Epithelial cell of esophagus (primary cell): ENCODE measurements at regions not wholly inside any gene's neighbourhood (a gene's known extent, or its start where the extent isn't known, plus 50 kb on each side); places are given as distances from the start of the nearest gene placed in this dataset.

Source experiments
- DNase-seq: peaks from one replicate; pipeline ENCODE4 v3.0.0; 2010; ENCODE audit warnings: low read depth
- H3K4me3 ChIP-seq: 2 replicates; pipeline ENCODE4 v1.5.1; 2011; ENCODE audit warnings: mild to moderate bottlenecking, low read length, control low read depth
- CTCF ChIP-seq: IDR thresholded peaks from 2 replicates; pipeline ENCODE4 v1.5.1; 2011; ENCODE audit warnings: low read depth, mild to moderate bottlenecking, low read length, control low read depth, inconsistent platforms; ENCODE audit not compliant: insufficient read depth; ENCODE audit errors: missing control alignments

GRCh38 chr3:66165660-66166059, 55.1 kb upstream of the SLC25A26 start:
- no peak for TF ChIP-seq CTCF
- H3K4me3 ChIP-seq = no peak overlapping the region
- DNase-seq = peak; percentile 6

DNA sequence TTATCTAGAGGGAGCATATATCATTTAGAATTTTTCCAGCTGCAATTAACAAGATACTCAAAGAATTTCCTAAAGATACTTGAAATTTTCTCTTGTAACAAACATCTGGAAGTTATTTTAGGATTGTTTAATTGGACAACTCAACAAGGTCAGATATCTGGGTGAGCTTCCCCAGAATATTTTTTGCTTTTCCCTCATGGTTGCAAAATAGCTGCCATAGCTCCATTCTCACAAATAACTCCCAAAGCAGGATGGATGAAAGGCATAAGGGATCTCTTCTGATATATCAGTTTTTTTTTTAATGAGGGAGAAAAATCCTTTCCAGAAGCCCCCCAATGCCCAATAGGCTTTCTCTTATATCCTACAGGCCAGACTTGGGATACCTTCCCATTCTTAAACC, 56.6 kb upstream of the SLC25A26 start:
- no peak overlapping the region for H3K4me3 ChIP-seq
- no peak for TF ChIP-seq CTCF
- no peak for DNase-seq

DNA sequence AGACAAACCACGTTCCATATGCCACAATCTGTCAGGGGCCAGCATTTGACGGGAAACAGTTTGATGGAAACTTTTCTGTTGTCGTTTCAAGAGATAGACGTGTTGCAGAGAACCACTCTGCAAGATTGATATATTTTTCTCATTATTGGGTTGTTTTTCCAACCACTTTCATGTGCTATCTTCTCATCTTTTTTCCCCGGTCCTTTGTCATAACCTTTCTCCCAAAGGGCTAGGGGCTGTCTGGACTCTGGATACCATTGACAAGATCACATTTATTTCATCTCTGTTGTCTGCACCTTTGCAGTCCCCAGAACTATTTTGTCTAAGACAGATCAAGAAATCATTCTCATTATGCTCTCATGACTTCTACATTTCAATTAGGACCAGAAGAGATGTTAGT, 57.6 kb upstream of the SLC25A26 start:
- no peak for TF ChIP-seq CTCF
- no peak overlapping the region for H3K4me3 ChIP-seq
- no peak for DNase-seq

DNA sequence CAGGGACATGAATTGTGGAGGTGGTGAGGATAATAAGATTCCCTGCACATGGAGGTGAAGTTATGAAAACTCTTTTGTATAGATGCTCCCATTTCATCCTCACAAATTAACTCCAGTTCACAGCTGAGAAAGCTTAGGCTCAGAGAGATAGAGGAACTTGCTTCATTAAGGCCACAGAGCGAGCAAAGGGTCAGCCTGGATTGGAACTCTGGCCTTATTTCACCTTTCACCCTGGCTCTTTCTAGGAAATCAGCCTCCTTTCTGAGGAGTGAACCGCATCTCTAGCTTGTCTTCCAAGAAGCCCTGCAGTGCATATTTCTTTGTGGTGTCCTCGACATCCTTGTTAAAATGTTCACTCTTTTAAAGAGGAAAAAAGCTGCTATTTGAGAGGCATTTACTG, 58.0 kb upstream of the SLC25A26 start:
- DNase-seq = no peak
- no peak overlapping the region for H3K4me3 ChIP-seq
- no peak for TF ChIP-seq CTCF

GRCh38 chr3:66158933-66159683, 61.7 kb upstream of the SLC25A26 start:
- no peak for DNase-seq
- H3K4me3 ChIP-seq = no peak overlapping the region
- TF ChIP-seq CTCF = no peak

DNA sequence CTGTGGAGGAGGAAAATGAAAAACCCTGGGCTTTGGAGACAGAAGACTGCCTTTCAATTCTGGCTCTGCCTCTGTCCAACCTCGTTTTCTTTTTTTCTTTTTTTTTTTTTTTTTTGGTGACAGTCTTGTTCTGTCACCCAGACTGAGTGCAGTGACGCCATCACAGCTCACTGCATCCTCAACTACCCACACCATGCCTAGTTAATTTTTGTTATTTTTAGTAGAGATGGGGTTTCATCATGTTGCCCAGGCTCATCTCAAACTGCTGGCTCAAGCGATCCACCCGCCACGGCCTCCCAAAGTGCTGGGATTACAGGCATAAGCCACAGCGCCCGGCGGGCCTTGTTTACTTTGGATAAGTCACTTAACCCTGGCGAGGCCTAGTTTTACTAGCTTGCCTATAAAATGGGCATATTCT, 66.3 kb upstream of the SLC25A26 start:
- no peak for DNase-seq
- no peak overlapping the region for H3K4me3 ChIP-seq
- TF ChIP-seq CTCF = no peak
